ENCODE measurements at regions not wholly inside any gene's neighbourhood (a gene's known extent, or its start where the extent isn't known, plus 50 kb on each side); places are given as distances from the start of the nearest gene placed in this dataset.

DNA sequence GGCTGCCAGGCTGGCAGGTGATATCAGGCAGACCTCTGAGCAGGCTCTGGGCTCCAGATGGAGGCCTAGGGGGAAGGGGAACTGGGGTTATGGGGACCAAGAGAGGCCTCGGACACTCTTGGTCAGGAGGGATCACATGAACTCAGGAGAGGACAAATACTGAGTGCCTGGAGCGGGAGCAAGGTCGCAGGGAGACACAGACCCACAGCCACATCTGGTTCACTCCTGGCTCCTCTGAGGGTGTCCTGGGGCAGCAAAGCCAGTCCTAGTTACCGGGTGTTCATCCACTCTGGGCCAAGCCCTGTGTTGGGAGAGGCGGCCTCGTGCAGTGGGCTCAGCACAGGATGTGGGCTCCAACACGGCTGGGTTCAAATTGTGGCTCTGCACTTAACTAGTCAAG is 239.0 kb downstream of the PTPRU start:
- POLR2A ChIA-PET: no interaction called here
- Histone ChIP-seq H3K79me2 (ENCODE audit: control insufficient read depth, insufficient read depth, low read length) (no peaks in the 10 kb centered on the region), H4K20me1 (ENCODE audit: control insufficient read depth, insufficient read depth) (no peaks in the 10 kb centered on the region), H3K9ac (ENCODE audit: control insufficient read depth, insufficient read depth, low read length) (no peak overlapping the region), H3K36me3 (ENCODE audit: control insufficient read depth in 2 of 2, insufficient read depth in 2 of 2, low read length in 1 of 2) (no peaks in the 10 kb centered on the region), H3K4me3 (no peak overlapping the region), H2AFZ (ENCODE audit: control insufficient read depth, low read depth, low read length) (no peak overlapping the region), H3K27ac (ENCODE audit: control insufficient read depth, insufficient read depth) (no peak overlapping the region), H3K4me2 (ENCODE audit: control insufficient read depth, insufficient read depth) (no peak overlapping the region), H3K4me1 (ENCODE audit: control insufficient read depth, insufficient read depth, low read length) (no peaks in the 10 kb centered on the region), H3K9me3 (replicated peaks; ENCODE audit: control insufficient read depth, insufficient read depth, low read length) (no peaks in the 10 kb centered on the region), H3K27me3 (replicated peaks in 1 of 2; ENCODE audit: control insufficient read depth in 2 of 2, insufficient read depth in 2 of 2, low read length in 1 of 2) (peaks cover 4 to 7% of the 10 kb centered on the region in 2 experiments)
- FAIRE-seq (no peak), DNase-seq (ENCODE audit: low read depth, low spot score) (no peak), ATAC-seq (no peak)
- SMC1A ChIA-PET (ENCODE audit: uncharacterized antibody, unreplicated experiment): no interaction called here
- 9% methylated on average over 6 of the region's 7 CpGs for whole genome bisulfite sequencing (ENCODE audit: insufficient coverage, insufficient replicate concordance, low lambda C conversion rate, missing lambda C conversion rate)
- TF ChIP-seq IKZF2 (IDR thresholded peaks at IDR 0.05) (no peak), NFYB (IDR thresholded peaks at IDR 0.05; ENCODE audit: insufficient read depth, low read depth, low read length) (no peak), SREBF1 (IDR thresholded peaks at IDR 0.05; ENCODE audit: low read length) (no peak), BHLHE40 (IDR thresholded peaks at IDR 0.05; ENCODE audit: borderline replicate concordance in 1 of 2, low read depth in 2 of 2, low read length in 1 of 2) (no peak), ZNF24 (IDR thresholded peaks at IDR 0.05) (no peak), GABPA (IDR thresholded peaks at IDR 0.05; ENCODE audit: low read depth) (no peak), RBBP5 (conservative IDR thresholded peaks at IDR 0.05) (no peak)
- TF ChIP-seq, protein P1, sequence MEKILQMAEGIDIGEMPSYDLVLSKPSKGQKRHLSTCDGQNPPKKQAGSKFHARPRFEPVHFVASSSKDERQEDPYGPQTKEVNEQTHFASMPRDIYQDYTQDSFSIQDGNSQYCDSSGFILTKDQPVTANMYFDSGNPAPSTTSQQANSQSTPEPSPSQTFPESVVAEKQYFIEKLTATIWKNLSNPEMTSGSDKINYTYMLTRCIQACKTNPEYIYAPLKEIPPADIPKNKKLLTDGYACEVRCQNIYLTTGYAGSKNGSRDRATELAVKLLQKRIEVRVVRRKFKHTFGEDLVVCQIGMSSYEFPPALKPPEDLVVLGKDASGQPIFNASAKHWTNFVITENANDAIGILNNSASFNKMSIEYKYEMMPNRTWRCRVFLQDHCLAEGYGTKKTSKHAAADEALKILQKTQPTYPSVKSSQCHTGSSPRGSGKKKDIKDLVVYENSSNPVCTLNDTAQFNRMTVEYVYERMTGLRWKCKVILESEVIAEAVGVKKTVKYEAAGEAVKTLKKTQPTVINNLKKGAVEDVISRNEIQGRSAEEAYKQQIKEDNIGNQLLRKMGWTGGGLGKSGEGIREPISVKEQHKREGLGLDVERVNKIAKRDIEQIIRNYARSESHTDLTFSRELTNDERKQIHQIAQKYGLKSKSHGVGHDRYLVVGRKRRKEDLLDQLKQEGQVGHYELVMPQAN (conservative IDR thresholded peaks at IDR 0.05): no peak
- TF ChIP-seq, protein P2, sequence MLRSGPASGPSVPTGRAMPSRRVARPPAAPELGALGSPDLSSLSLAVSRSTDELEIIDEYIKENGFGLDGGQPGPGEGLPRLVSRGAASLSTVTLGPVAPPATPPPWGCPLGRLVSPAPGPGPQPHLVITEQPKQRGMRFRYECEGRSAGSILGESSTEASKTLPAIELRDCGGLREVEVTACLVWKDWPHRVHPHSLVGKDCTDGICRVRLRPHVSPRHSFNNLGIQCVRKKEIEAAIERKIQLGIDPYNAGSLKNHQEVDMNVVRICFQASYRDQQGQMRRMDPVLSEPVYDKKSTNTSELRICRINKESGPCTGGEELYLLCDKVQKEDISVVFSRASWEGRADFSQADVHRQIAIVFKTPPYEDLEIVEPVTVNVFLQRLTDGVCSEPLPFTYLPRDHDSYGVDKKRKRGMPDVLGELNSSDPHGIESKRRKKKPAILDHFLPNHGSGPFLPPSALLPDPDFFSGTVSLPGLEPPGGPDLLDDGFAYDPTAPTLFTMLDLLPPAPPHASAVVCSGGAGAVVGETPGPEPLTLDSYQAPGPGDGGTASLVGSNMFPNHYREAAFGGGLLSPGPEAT (IDR thresholded peaks at IDR 0.05; ENCODE audit: low read depth): no peak
- TF ChIP-seq, protein P3, sequence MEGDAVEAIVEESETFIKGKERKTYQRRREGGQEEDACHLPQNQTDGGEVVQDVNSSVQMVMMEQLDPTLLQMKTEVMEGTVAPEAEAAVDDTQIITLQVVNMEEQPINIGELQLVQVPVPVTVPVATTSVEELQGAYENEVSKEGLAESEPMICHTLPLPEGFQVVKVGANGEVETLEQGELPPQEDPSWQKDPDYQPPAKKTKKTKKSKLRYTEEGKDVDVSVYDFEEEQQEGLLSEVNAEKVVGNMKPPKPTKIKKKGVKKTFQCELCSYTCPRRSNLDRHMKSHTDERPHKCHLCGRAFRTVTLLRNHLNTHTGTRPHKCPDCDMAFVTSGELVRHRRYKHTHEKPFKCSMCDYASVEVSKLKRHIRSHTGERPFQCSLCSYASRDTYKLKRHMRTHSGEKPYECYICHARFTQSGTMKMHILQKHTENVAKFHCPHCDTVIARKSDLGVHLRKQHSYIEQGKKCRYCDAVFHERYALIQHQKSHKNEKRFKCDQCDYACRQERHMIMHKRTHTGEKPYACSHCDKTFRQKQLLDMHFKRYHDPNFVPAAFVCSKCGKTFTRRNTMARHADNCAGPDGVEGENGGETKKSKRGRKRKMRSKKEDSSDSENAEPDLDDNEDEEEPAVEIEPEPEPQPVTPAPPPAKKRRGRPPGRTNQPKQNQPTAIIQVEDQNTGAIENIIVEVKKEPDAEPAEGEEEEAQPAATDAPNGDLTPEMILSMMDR (IDR thresholded peaks at IDR 0.05 in 2 of 3, conservative IDR thresholded peaks at IDR 0.05 in 1 of 3; ENCODE audit: control insufficient read depth in 2 of 3, extremely low read depth in 1 of 3, insufficient read depth in 1 of 3, low read depth in 3 of 3, low read length in 3 of 3): no peak
- TF ChIP-seq, protein P4, sequence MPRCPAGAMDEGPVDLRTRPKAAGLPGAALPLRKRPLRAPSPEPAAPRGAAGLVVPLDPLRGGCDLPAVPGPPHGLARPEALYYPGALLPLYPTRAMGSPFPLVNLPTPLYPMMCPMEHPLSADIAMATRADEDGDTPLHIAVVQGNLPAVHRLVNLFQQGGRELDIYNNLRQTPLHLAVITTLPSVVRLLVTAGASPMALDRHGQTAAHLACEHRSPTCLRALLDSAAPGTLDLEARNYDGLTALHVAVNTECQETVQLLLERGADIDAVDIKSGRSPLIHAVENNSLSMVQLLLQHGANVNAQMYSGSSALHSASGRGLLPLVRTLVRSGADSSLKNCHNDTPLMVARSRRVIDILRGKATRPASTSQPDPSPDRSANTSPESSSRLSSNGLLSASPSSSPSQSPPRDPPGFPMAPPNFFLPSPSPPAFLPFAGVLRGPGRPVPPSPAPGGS (IDR thresholded peaks at IDR 0.05; ENCODE audit: borderline replicate concordance, insufficient read depth, low read depth, low read length, poor library complexity, severe bottlenecking): no peak
- intact Hi-C loops (cut with micrococcal nuclease; ENCODE audit: unreplicated experiment) (no loop called here), in situ Hi-C loops (cut with MboI) (no loop called here)
- BruUV-seq (replicated peaks): no TSS peak
- CTCF ChIA-PET: no interaction called here
- RAD21 ChIA-PET (ENCODE audit: unreplicated experiment): no interaction called here
